Effector memory CD4-positive, alpha-beta T cell (primary cell): ENCODE measurements at regions not wholly inside any gene's neighbourhood (a gene's known extent, or its start where the extent isn't known, plus 50 kb on each side); places are given as distances from the start of the nearest gene placed in this dataset.
A peak's percentile ranks its signal among the peaks of the same experiment; 100 is the strongest.

Experiments
- DNase-seq, 3 donors: peaks; one replicate each; pipeline ENCODE4 v3.0.0-alpha.2; 2020
- H3K27ac ChIP-seq: 2 replicates; pipeline ENCODE4 v1.7.0; 2013; ENCODE audit warnings: mild to moderate bottlenecking, low read length, moderate library complexity; ENCODE audit not compliant: insufficient read depth, poor library complexity, severe bottlenecking
- H3K27me3 ChIP-seq: replicated peaks from 2 replicates; pipeline ENCODE4 v1.7.0; 2013; ENCODE audit warnings: mild to moderate bottlenecking, low read length; ENCODE audit not compliant: insufficient read depth, control insufficient read depth, poor library complexity, severe bottlenecking
- H3K36me3 ChIP-seq: 2 replicates; pipeline ENCODE4 v1.7.0; 2013; ENCODE audit warnings: mild to moderate bottlenecking, low read length, moderate library complexity; ENCODE audit not compliant: control insufficient read depth, insufficient read depth
- H3K4me1 ChIP-seq: 2 replicates; pipeline ENCODE4 v1.7.0; 2013; ENCODE audit warnings: low read length, mild to moderate bottlenecking; ENCODE audit not compliant: control insufficient read depth, insufficient read depth, poor library complexity, severe bottlenecking
- H3K4me3 ChIP-seq: 2 replicates; pipeline ENCODE4 v1.7.0; 2013; ENCODE audit warnings: low read length, low read depth, mild to moderate bottlenecking; ENCODE audit not compliant: insufficient read depth, poor library complexity, severe bottlenecking
- H3K9me3 ChIP-seq: 2 replicates; pipeline ENCODE4 v1.7.0; 2013; ENCODE audit warnings: mild to moderate bottlenecking, low read length, moderate library complexity; ENCODE audit not compliant: control insufficient read depth

DNA sequence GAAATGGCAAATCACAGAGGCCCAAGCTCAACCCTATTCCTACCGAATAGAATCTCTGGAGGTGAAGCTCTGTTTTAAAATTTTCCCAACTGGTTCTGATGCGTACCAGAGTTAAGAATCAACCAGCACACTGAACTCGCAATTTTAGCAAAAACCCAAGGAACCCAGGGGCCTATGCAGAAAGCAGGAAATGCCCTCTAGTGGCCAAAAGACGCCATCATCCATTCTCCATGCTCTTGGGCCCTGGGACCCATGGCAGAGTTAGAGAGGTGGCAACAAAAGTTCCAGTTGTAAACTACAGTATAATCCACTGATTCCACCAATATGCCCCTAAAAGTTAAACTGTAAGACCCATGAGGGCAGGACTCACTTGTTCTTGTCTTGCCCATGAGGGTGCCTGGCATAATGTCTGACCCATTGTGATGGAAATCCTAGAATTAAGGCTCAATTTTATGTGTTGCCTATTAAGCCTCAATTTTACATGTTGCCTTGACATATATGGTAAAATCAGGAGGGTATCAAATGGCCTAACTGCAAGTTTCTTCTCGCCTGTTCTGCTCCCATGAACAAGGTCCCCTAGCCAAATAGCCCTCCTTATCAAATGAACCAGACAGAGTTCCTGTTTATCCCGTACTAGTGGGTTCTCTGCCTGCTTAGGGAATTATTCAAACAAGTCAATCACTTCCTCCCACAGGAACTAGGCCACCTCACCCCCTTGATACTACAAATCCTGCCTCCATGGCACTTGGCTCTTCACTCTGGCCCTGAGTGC lies 137.5 kb upstream of the CPM start:
- no peaks in the 10 kb centered on the region for H3K36me3 ChIP-seq
- no peak overlapping the region for H3K4me3 ChIP-seq
- peak; percentile 5 to 24 (median 7) for DNase-seq
- no peak overlapping the region for H3K27ac ChIP-seq
- no peaks in the 10 kb centered on the region for H3K27me3 ChIP-seq
- H3K4me1 ChIP-seq: no peaks in the 10 kb centered on the region
- H3K9me3 ChIP-seq: no peaks in the 10 kb centered on the region

- H3K27me3 ChIP-seq: no peaks in the 10 kb centered on the region
- H3K36me3 ChIP-seq: no peaks in the 10 kb centered on the region
- H3K4me3 ChIP-seq: no peak overlapping the region
- no peak overlapping the region for H3K27ac ChIP-seq
- DNase-seq: no peak
- H3K4me1 ChIP-seq: no peaks in the 10 kb centered on the region
- no peaks in the 10 kb centered on the region for H3K9me3 ChIP-seq
Measured at GRCh38 chr12:69071091-69071370, 138.1 kb upstream of the CPM start.

DNA sequence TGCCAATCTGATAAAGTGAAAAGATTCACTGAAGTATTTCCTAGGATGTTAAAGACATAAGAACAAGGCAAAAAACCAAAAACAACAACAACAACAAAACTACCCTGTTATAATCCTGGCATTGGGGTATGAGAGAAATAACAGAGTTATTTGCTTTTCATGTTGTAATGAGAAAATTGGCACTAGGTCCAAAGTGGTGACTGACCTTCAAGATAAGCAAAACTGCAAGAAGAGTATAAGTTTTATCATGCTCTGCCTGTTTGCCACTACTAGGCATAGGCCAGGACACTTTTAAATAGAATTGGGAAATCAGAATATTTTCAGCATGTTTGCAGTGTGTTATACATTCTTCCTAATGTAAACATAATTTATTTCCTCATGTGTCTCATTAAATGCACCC lies 140.1 kb upstream of the CPM start:
- Histone ChIP-seq H3K36me3 (no peaks in the 10 kb centered on the region), H3K27me3 (no peaks in the 10 kb centered on the region), H3K4me3 (no peak overlapping the region), H3K4me1 (no peaks in the 10 kb centered on the region), H3K27ac (no peak overlapping the region), H3K9me3 (no peaks in the 10 kb centered on the region)
- DNase-seq: no peak

- H3K9me3 ChIP-seq: no peaks in the 10 kb centered on the region
- no peaks in the 10 kb centered on the region for H3K36me3 ChIP-seq
- no peaks in the 10 kb centered on the region for H3K27me3 ChIP-seq
- no peak overlapping the region for H3K4me3 ChIP-seq
- H3K4me1 ChIP-seq: no peaks in the 10 kb centered on the region
- DNase-seq: no peak
- no peak overlapping the region for H3K27ac ChIP-seq
Measured at GRCh38 chr12:69074556-69075349, 141.8 kb upstream of the CPM start.

DNA sequence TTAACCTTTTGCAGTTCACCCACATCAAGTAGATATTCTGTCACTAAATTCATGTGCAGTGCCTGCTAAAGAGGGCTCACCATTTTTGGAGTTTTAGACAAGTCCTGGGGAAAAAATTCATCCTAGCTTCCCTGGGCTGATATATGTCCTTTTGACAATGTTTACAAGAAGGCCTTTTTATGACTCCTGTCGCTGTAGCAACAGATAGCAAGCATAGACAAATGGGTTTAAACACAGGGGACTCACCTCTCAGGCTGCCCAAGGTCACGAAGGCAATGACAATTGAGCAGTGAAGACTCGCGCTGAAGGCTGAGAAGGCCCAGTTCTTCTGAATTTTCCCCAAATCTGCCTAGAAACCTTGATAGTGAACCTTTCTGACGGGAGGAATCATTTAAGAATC lies 150.7 kb upstream of the CPM start:
- Histone ChIP-seq H3K27me3 (no peaks in the 10 kb centered on the region), H3K9me3 (no peaks in the 10 kb centered on the region), H3K4me3 (no peak overlapping the region), H3K27ac (no peak overlapping the region), H3K36me3 (no peaks in the 10 kb centered on the region), H3K4me1 (no peaks in the 10 kb centered on the region)
- no peak for DNase-seq

DNA sequence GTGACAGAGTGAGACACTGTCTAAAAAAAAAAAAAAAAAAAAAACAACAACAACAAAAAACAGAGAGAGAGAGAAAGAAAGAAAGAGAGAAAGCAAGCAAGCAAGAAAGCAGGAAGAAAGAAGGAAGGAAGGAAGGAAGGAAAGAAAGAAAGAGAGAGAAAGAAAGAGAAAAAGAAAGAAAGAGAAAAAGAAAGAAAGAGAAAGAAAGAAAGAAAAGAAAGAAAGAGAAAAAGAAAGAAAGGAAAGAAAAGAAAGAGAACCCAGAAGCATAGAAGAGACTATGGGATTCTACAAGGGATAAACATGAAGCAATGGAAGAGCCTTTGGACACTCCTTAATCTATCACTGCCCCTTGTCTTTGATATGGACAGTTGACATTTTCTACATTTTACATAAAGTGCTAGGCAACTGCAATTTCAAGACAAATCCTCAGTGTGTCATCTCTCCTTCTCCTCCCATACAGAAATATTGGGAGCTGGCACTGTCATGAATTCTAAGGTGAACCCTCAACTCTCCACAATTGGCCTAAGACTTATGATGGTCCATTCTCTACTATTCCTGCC lies 151.9 kb upstream of the CPM start:
- Histone ChIP-seq H3K27me3 (no peaks in the 10 kb centered on the region), H3K9me3 (no peaks in the 10 kb centered on the region), H3K36me3 (no peaks in the 10 kb centered on the region), H3K4me3 (no peak overlapping the region), H3K4me1 (no peaks in the 10 kb centered on the region), H3K27ac (no peak overlapping the region)
- no peak for DNase-seq

GRCh38 chr12:69085852-69086251 lies 152.9 kb upstream of the CPM start:
- Histone ChIP-seq H3K4me1 (no peaks in the 10 kb centered on the region), H3K36me3 (no peaks in the 10 kb centered on the region), H3K9me3 (no peaks in the 10 kb centered on the region), H3K4me3 (no peak overlapping the region), H3K27me3 (no peaks in the 10 kb centered on the region), H3K27ac (no peak overlapping the region)
- no peak for DNase-seq

GRCh38 chr12:69087986-69088385 lies 151.4 kb upstream of the CPSF6 start:
- H3K4me3 ChIP-seq: no peak overlapping the region
- no peaks in the 10 kb centered on the region for H3K36me3 ChIP-seq
- no peaks in the 10 kb centered on the region for H3K27me3 ChIP-seq
- H3K27ac ChIP-seq: no peak overlapping the region
- no peaks in the 10 kb centered on the region for H3K4me1 ChIP-seq
- no peak for DNase-seq
- no peaks in the 10 kb centered on the region for H3K9me3 ChIP-seq

GRCh38 chr12:69090722-69091121 lies 148.6 kb upstream of the CPSF6 start:
- H3K4me3 ChIP-seq: no peak overlapping the region
- H3K27me3 ChIP-seq: no peaks in the 10 kb centered on the region
- no peak for DNase-seq
- no peaks in the 10 kb centered on the region for H3K36me3 ChIP-seq
- no peaks in the 10 kb centered on the region for H3K4me1 ChIP-seq
- H3K27ac ChIP-seq: no peak overlapping the region
- no peaks in the 10 kb centered on the region for H3K9me3 ChIP-seq

DNA sequence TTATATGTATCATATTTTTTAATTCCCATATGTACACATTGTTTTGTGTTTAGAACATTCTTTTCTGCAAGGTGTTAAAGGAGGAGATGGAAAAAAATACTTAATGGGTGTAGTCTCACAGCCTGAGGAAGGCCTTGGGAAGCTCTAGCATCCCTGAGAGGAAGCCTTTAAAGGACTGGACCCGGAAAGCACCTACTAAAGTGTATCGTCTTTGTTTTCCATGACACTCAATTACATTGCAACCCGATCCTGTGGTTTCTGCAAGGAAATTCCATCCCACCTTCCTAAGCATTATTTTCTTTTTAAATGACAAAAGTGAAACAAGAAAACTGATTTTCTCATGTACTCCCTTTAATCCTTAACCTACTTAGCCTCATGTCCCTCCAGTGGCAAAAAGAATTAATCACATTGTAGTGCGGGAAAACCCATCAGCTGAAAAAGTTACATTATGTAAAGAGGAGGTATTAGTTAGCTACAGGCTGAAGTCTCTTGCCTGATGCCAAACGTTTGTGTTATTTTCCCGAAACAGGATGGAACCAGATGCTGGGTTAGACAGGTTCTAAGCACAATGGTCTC lies 147.8 kb upstream of the CPSF6 start:
- no peak for DNase-seq
- H3K36me3 ChIP-seq: no peaks in the 10 kb centered on the region
- no peak overlapping the region for H3K27ac ChIP-seq
- H3K27me3 ChIP-seq: no peaks in the 10 kb centered on the region
- no peak overlapping the region for H3K4me3 ChIP-seq
- H3K9me3 ChIP-seq: no peaks in the 10 kb centered on the region
- no peaks in the 10 kb centered on the region for H3K4me1 ChIP-seq
